Epidermal melanocyte (primary cell): ENCODE measurements at regions not wholly inside any gene's neighbourhood (a gene's known extent, or its start where the extent isn't known, plus 50 kb on each side); places are given as distances from the start of the nearest gene placed in this dataset.

Experiments
- DNase-seq: peaks from one replicate; pipeline ENCODE4 v3.0.0; 2011; ENCODE audit warnings: low spot score; ENCODE audit not compliant: insufficient read length

GRCh38 chrX:129176710-129177109 is 346.6 kb downstream of the SMARCA1 start:
- no peak for DNase-seq

GRCh38 chrX:129161108-129161507 is 362.2 kb downstream of the SMARCA1 start:
- no peak for DNase-seq

- no peak for DNase-seq
Observed at GRCh38 chrX:129158505-129158904, 364.8 kb downstream of the SMARCA1 start.

DNA sequence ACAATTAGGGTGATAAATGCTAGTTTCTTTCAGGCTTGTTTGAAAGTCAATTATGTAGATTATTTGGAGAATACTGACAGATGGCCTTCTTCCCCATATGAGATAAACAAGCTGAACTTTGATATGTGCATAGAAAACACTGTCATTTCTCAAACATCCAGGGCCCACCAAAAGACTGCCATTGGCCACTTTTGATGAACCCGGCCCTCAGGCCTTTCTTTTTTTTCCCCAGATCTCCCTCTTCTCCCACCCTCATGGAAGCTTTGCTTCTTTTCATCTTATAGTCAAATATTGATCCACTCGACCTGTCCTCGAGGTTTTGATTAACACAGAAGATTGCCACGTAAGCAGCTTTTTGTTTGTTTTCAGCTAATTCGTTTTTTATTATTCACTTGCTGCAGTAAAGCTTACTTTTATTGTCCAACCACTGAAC is 377.4 kb downstream of the SMARCA1 start:
- no peak for DNase-seq

- no peak for DNase-seq
Observed at GRCh38 chrX:129145385-129145784, 377.9 kb downstream of the SMARCA1 start.

DNA sequence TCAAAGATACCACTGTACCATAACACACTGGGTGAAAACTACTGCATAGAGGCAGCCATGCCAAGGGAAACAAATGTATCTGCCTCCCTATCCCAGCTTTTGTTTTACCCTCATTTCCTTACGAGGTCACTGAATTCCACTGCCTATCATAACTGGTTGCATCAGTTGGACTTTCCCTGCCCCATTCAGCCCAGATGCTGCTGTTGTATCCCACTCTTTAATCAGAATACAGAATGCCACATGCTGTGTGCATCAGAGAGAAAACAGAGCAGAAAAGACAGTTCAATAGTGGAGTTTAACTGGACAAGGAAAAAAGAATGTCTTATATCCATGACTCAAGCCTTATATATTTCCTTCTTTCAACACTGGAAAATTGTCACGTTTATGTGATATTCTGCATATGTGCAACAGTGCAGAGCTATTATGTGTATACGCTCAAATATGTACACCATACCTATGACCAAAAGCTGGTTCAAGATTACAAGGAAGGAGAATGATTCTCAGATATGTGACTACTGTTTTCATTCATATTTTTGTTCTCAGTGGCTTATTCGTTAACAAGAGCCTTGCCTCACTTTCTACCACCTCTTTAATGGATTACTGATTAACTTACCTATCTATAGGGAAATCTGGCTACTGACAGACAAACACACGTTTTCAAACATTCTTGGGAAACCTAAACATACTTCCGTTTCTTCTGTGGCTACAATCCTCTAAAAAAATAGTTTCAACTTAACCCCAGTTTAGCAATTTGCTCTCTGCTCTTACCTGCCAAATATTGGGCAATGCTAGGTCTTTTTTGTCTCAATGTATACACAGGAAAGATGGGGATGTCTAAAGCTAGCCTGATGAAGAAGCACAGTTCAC is 378.9 kb downstream of the SMARCA1 start:
- DNase-seq: no peak

- DNase-seq: no peak
Observed at GRCh38 chrX:129139837-129140598, 383.3 kb downstream of the SMARCA1 start.

- no peak for DNase-seq
Observed at GRCh38 chrX:129125122-129125914, 398.0 kb downstream of the SMARCA1 start.

- DNase-seq: no peak
Observed at GRCh38 chrX:129123795-129124194, 399.5 kb downstream of the SMARCA1 start.

- DNase-seq: no peak
Observed at GRCh38 chrX:129116676-129117470, 406.4 kb downstream of the SMARCA1 start.

DNA sequence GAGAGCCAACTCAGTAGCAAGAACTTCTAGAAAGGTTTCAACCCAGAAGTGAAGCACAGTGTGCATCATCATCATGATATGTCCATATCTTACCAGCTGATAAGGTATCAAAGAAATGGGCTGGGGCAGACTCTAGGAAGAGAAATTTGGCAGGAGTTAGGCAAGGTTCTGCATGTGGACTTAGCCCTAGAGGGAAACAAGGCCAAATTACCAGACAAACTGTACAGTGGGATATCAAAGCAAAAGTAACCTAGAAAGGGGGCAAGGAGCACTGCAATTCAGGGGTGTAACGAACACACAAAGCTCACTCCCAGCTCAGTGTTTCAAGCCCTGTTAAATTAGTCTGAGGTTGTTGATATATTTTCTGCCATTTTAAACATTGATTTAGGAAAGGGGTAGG is 407.4 kb downstream of the SMARCA1 start:
- DNase-seq: no peak

GRCh38 chrX:129115104-129115503 is 408.2 kb downstream of the SMARCA1 start:
- DNase-seq: no peak

- DNase-seq: no peak
Observed at GRCh38 chrX:129111081-129111798, 412.1 kb downstream of the SMARCA1 start.

- no peak for DNase-seq
Observed at GRCh38 chrX:129108936-129109335, 414.4 kb downstream of the SMARCA1 start.

DNA sequence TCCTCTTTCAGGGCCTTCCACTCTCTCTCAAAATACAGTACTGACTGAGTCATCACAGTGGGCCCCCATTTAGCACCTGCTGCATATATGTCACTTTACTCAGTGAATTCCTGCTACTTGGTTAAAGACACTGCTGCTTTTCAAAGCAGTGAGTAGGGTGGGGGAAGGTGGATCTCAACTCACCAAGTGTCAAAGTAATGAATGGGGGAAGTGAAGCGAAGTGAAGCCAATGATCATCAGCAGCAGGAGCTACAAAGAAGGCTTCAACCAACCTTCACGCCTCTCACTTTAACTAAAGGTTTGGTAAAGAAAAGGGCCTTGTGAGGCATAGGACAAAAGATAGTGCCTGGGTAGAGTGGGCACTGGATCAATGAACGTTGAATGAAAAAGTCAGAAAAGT is 424.1 kb downstream of the SMARCA1 start:
- DNase-seq: no peak

DNA sequence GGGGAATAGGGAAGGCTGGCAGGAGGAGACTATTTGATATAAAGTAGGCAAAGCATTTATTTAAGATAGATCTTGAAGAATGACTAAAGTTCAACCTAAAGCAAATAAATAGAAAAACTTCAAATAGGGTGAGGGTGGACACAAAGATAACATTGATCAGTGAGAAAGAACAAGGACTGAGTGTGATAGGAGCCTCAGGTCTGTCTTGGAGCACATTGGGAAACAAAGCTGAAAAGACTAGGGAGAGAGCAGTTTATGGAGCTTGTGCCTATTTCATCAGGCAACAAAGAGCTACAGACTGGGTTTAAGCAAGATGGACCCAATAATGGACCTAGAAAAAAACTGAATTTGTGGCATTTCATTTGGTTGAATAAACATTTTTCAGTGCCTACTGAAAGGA is 425.6 kb downstream of the SMARCA1 start:
- no peak for DNase-seq

GRCh38 chrX:129093706-129094105 is 429.6 kb downstream of the SMARCA1 start:
- no peak for DNase-seq

- no peak for DNase-seq
Observed at GRCh38 chrX:129092757-129093156, 430.5 kb downstream of the SMARCA1 start.

DNA sequence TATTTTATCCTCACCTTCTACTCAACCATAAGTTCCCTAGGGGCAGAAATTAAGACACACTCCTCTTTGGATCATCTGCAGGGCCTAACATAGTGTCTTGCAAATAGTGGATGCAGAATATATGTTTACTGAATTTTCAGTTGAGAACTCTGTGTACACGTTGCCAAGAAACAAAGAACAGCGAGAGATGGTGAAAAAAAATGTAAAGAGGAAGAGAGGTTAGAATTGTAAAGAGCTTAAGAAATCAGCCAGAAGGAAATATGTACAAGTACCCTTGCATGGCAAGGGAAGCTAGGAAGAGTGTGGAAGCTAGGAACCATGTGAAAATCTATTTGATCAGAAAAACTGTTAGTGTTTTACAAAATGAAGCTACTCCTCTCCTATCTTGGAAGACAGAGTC is 431.0 kb downstream of the SMARCA1 start:
- DNase-seq: no peak

DNA sequence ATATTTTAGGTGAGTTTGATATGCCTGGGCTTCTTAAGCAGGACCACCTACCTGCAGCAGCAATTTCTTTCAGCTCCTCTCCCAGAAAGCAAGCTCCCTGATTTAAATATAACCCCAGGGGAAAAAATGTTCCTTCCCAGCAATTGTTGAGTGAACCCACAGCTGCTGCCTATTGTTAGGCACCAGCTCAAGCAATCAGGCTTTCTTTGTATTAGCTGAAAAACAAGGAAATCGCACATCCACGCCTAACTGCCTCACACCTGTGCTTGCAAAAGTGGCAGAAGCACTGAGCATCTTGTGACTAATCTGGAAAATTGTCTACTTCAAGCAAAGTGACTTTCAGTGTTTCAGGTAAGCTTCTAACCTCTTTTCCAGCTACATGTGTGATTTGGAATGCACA is 432.2 kb downstream of the SMARCA1 start:
- DNase-seq: no peak
